Fibroblast of lung (primary cell): ENCODE measurements at regions not wholly inside any gene's neighbourhood (a gene's known extent, or its start where the extent isn't known, plus 50 kb on each side); places are given as distances from the start of the nearest gene placed in this dataset.

ENCODE experiments used
- CTCF ChIP-seq, 2 donors: IDR thresholded peaks in 1 of 2; conservative IDR thresholded peaks in 1 of 2; 1 replicate in 1 of 2; 2 replicates in 1 of 2; pipeline ENCODE4 v1.5.1; 2011 to 2012; ENCODE audit warnings: low read length in 2 of 2, control low read depth in 1 of 2, inconsistent platforms in 1 of 2, low read depth in 1 of 2, mild to moderate bottlenecking in 1 of 2
- EZH2 ChIP-seq: IDR thresholded peaks from 2 replicates; pipeline ENCODE4 v1.5.1; 2012; ENCODE audit warnings: low read length, control low read depth, mild to moderate bottlenecking; ENCODE audit errors: missing control alignments

GRCh38 chr4:147339100-147339499 is 141.8 kb upstream of the EDNRA start:
- TF ChIP-seq CTCF (conservative IDR thresholded peaks at IDR 0.05 in 1 of 2, IDR thresholded peaks at IDR 0.05 in 1 of 2; ENCODE audit: low read depth in 1 of 2, low read length in 2 of 2) (no peak), EZH2 (no peak)
